GM18873 (cell line): ENCODE measurements at regions not wholly inside any gene's neighbourhood (a gene's known extent, or its start where the extent isn't known, plus 50 kb on each side); places are given as distances from the start of the nearest gene placed in this dataset.
"Not testable (repeated sequence)": the region's sequence is repeated elsewhere in the genome, so short reads cannot be mapped to it uniquely, and the experiment has no call there.

Source experiments
- ATAC-seq: cut with Tn5 transposase; IDR thresholded peaks from one replicate; pipeline ENCODE4 v1.9.1; 2021; ENCODE audit warnings: mild to moderate bottlenecking, moderate library complexity, moderate number of reproducible peaks; ENCODE audit not compliant: unreplicated experiment, low FRiP score

GRCh38 chr7:16369855-16370254 is 51.5 kb downstream of the CRPPA start:
- no peak for ATAC-seq

GRCh38 chr7:16369309-16369708 is 52.0 kb downstream of the CRPPA start:
- not testable (repeated sequence) for ATAC-seq

- ATAC-seq: no peak
Measured at GRCh38 chr7:16368885-16369284, 52.5 kb downstream of the CRPPA start.

- no peak for ATAC-seq
Measured at GRCh38 chr7:16367115-16367514, 54.2 kb downstream of the CRPPA start.

- ATAC-seq: no peak
Measured at GRCh38 chr7:16365952-16366351, 55.4 kb downstream of the CRPPA start.

GRCh38 chr7:16365177-16365576 is 56.2 kb downstream of the CRPPA start:
- ATAC-seq: no peak

- no peak for ATAC-seq
Measured at GRCh38 chr7:16359216-16359615, 62.1 kb downstream of the CRPPA start.

- ATAC-seq: no peak
Measured at GRCh38 chr7:16357921-16358320, 63.4 kb downstream of the CRPPA start.

- no peak for ATAC-seq
Measured at GRCh38 chr7:16357474-16357873, 63.9 kb downstream of the CRPPA start.

- ATAC-seq: no peak
Measured at GRCh38 chr7:16356301-16356958, 64.9 kb downstream of the CRPPA start.

- no peak for ATAC-seq
Measured at GRCh38 chr7:16354573-16354972, 66.8 kb downstream of the CRPPA start.

GRCh38 chr7:16353226-16353625 is 68.1 kb downstream of the CRPPA start:
- ATAC-seq: no peak

- peak; percentile 71 for ATAC-seq
Measured at GRCh38 chr7:16350634-16351033, 70.7 kb downstream of the CRPPA start.

- ATAC-seq: no peak
Measured at GRCh38 chr7:16348251-16348650, 73.1 kb downstream of the CRPPA start.

GRCh38 chr7:16347827-16348192 is 73.5 kb downstream of the CRPPA start:
- no peak for ATAC-seq

GRCh38 chr7:16347066-16347826 is 74.1 kb downstream of the CRPPA start:
- no peak for ATAC-seq

- peak; percentile 54 for ATAC-seq
Measured at GRCh38 chr7:16345979-16346958, 75.1 kb downstream of the CRPPA start.

GRCh38 chr7:16344927-16345326 is 76.4 kb downstream of the CRPPA start:
- ATAC-seq: no peak

- ATAC-seq: no peak
Measured at GRCh38 chr7:16343612-16344011, 77.7 kb downstream of the CRPPA start.

- ATAC-seq: no peak
Measured at GRCh38 chr7:16338065-16338464, 83.3 kb downstream of the CRPPA start.

- ATAC-seq: no peak
Measured at GRCh38 chr7:16326106-16326505, 95.2 kb downstream of the CRPPA start.
